NCI-H2171 treated with DMSO at 0.1 percent for 48 hours (cell line): ENCODE measurements at regions not wholly inside any gene's neighbourhood (a gene's known extent, or its start where the extent isn't known, plus 50 kb on each side); places are given as distances from the start of the nearest gene placed in this dataset.

Source experiments
- DNase-seq: peaks from one replicate; lab custom pipeline; 2025; lab: John Stamatoyannopoulos, UW

GRCh38 chr5:121741156-121741555 lies 110.5 kb upstream of the FTMT start:
- DNase-seq, result no peak

- no peak for DNase-seq
Measured at GRCh38 chr5:121744577-121744976, 107.1 kb upstream of the FTMT start.

GRCh38 chr5:121745407-121745806 lies 106.3 kb upstream of the FTMT start:
- DNase-seq, result no peak

GRCh38 chr5:121746763-121747162 lies 104.9 kb upstream of the FTMT start:
- no peak for DNase-seq

- DNase-seq, result no peak
Measured at GRCh38 chr5:121748686-121749085, 103.0 kb upstream of the FTMT start.

- DNase-seq, result no peak
Measured at GRCh38 chr5:121752149-121752548, 99.5 kb upstream of the FTMT start.

GRCh38 chr5:121755266-121755665 lies 96.4 kb upstream of the FTMT start:
- no peak for DNase-seq

- no peak for DNase-seq
Measured at GRCh38 chr5:121757753-121758152, 93.9 kb upstream of the FTMT start.

- no peak for DNase-seq
Measured at GRCh38 chr5:121758615-121759014, 93.1 kb upstream of the FTMT start.

- DNase-seq, result no peak
Measured at GRCh38 chr5:121762426-121762825, 89.3 kb upstream of the FTMT start.

- DNase-seq, result no peak
Measured at GRCh38 chr5:121763665-121764064, 88.0 kb upstream of the FTMT start.

- no peak for DNase-seq
Measured at GRCh38 chr5:121780406-121780805, 71.3 kb upstream of the FTMT start.

GRCh38 chr5:121783700-121784099 lies 68.0 kb upstream of the FTMT start:
- no peak for DNase-seq

GRCh38 chr5:121793791-121794190 lies 57.9 kb upstream of the FTMT start:
- no peak for DNase-seq

GRCh38 chr5:121795511-121795910 lies 56.2 kb upstream of the FTMT start:
- no peak for DNase-seq

GRCh38 chr5:121797681-121798518 lies 53.8 kb upstream of the FTMT start:
- DNase-seq, result no peak
